Right cardiac atrium (tissue), 5 donors: ENCODE measurements at regions not wholly inside any gene's neighbourhood (a gene's known extent, or its start where the extent isn't known, plus 50 kb on each side); places are given as distances from the start of the nearest gene placed in this dataset.

Experiments used
- ATAC-seq, 2 donors: fragments of 200-7000 bp; cut with Tn5 transposase; one replicate each; pipeline versions ENCODE4 v1.8.0 to v1.9.1; 2020; ENCODE audit warnings: moderate library complexity in 2 of 2, mild to moderate bottlenecking in 1 of 2
- DNase-seq, 3 donors: peaks; one replicate each; pipeline ENCODE4 v3.0.0-alpha.2; 2020
- H3K27ac ChIP-seq: one replicate; pipeline ENCODE4 v1.5.1; 2013; ENCODE audit warnings: mild to moderate bottlenecking, low read length, control low read depth, moderate library complexity
- H3K27me3 ChIP-seq: one replicate; pipeline ENCODE4 v1.6.1; 2013; ENCODE audit not compliant: control insufficient read depth, insufficient read depth
- H3K4me1 ChIP-seq: one replicate; pipeline ENCODE4 v1.6.1; 2013; ENCODE audit warnings: low read length; ENCODE audit not compliant: control insufficient read depth, insufficient read depth
- H3K4me3 ChIP-seq: one replicate; pipeline ENCODE4 v1.5.1; 2013; ENCODE audit warnings: low read length, control low read depth
- H3K9me3 ChIP-seq: one replicate; pipeline ENCODE4 v1.6.1; 2013; ENCODE audit warnings: low read length; ENCODE audit not compliant: control insufficient read depth
- WGBS: extraction: QIAGEN DNeasy Blood & Tissue Kit; methylation state at CpG from one replicate; pipeline ENCODE4 v1.1.7; 2013; 5-methylcytosine and 5-hydroxymethylcytosine counted together
- intact Hi-C, 4 donors: fragments of 100-400 bp; cut with DNase I; formaldehyde crosslinking; loops; one replicate each; pipeline versions ENCODE4 v1.11.0 to v1.14.0; 2022 to 2023
- donor health status: healthy with polysubstance abuse.
- donor health status: DM: no; HTN: yes; CAD: no.
- donor health status: DM: no; HTN: no; CAD: no.
- donor health status: DM: no; HTN: yes; CAD: no; lungs with severe emphysema.
- donor health status: DM: yes; HTN: yes; CAD: no.

- H3K4me3 ChIP-seq = no peak overlapping the region
- H3K27ac ChIP-seq = no peak overlapping the region
- ATAC-seq (no peak), DNase-seq (no peak)
- intact Hi-C loops = no loop called here
- no peaks in the 10 kb centered on the region for H3K4me1 ChIP-seq
- H3K27me3 ChIP-seq = no peaks in the 10 kb centered on the region
- 91% methylated on average over 3 of the region's 3 CpGs for WGBS
- H3K9me3 ChIP-seq = no peaks in the 10 kb centered on the region
These were observed 72.9 kb upstream of the SLC44A1 start for GRCh38 chr9:105171589-105171988.

GRCh38 chr9:105172436-105172835 lies 72.0 kb upstream of the SLC44A1 start:
- Histone ChIP-seq H3K4me3 (no peak overlapping the region), H3K27me3 (no peaks in the 10 kb centered on the region), H3K27ac (no peak overlapping the region), H3K4me1 (no peaks in the 10 kb centered on the region), H3K9me3 (no peaks in the 10 kb centered on the region)
- ATAC-seq (no peak), DNase-seq (no peak)
- WGBS = 94% methylated on average over 5 of the region's 5 CpGs
- intact Hi-C loops = no loop called here

GRCh38 chr9:105173306-105173705 lies 71.1 kb upstream of the SLC44A1 start:
- Histone ChIP-seq H3K27me3 (no peaks in the 10 kb centered on the region), H3K4me3 (no peak overlapping the region), H3K9me3 (no peaks in the 10 kb centered on the region), H3K27ac (no peak overlapping the region), H3K4me1 (no peaks in the 10 kb centered on the region)
- no peak for DNase-seq
- ATAC-seq = no peak
- intact Hi-C loops = no loop called here
- WGBS = 89% methylated on average over 4 of the region's 4 CpGs

GRCh38 chr9:105173826-105174225 lies 70.6 kb upstream of the SLC44A1 start:
- H3K27me3 ChIP-seq = no peaks in the 10 kb centered on the region
- intact Hi-C loops = no loop called here
- 77% methylated on average over 4 of the region's 4 CpGs for WGBS
- ATAC-seq (no peak), DNase-seq (no peak)
- H3K4me1 ChIP-seq = no peaks in the 10 kb centered on the region
- H3K27ac ChIP-seq = no peak overlapping the region
- no peaks in the 10 kb centered on the region for H3K9me3 ChIP-seq
- H3K4me3 ChIP-seq = no peak overlapping the region

- ATAC-seq (no peak), DNase-seq (no peak)
- Histone ChIP-seq H3K27me3 (no peaks in the 10 kb centered on the region), H3K4me1 (no peaks in the 10 kb centered on the region), H3K4me3 (no peak overlapping the region), H3K9me3 (no peaks in the 10 kb centered on the region), H3K27ac (no peak overlapping the region)
- intact Hi-C loops = no loop called here
- 94% methylated on average over 3 of the region's 3 CpGs for WGBS
These were observed 68.3 kb upstream of the SLC44A1 start for GRCh38 chr9:105176194-105176593.

- DNase-seq (no peak), ATAC-seq (no peak)
- no peaks in the 10 kb centered on the region for H3K27me3 ChIP-seq
- H3K9me3 ChIP-seq = no peaks in the 10 kb centered on the region
- WGBS = 86% methylated on average over 10 of the region's 10 CpGs
- no peak overlapping the region for H3K4me3 ChIP-seq
- H3K4me1 ChIP-seq = no peaks in the 10 kb centered on the region
- intact Hi-C loops = no loop called here
- H3K27ac ChIP-seq = no peak overlapping the region
These were observed 66.4 kb upstream of the SLC44A1 start for GRCh38 chr9:105178076-105178475.

- intact Hi-C loops = no loop called here
- no peaks in the 10 kb centered on the region for H3K27me3 ChIP-seq
- H3K4me1 ChIP-seq = no peaks in the 10 kb centered on the region
- H3K9me3 ChIP-seq = no peaks in the 10 kb centered on the region
- 59% methylated on average over 1 of the region's 1 CpG for WGBS
- no peak overlapping the region for H3K4me3 ChIP-seq
- ATAC-seq (no peak), DNase-seq (no peak)
- no peak overlapping the region for H3K27ac ChIP-seq
These were observed 56.7 kb upstream of the SLC44A1 start for GRCh38 chr9:105187781-105188180.

- intact Hi-C loops = no loop called here
- no peak for ATAC-seq
These were observed 55.7 kb upstream of the SLC44A1 start for GRCh38 chr9:105188746-105189145.

GRCh38 chr9:105191508-105192121 lies 52.8 kb upstream of the SLC44A1 start:
- Histone ChIP-seq H3K27me3 (no peaks in the 10 kb centered on the region), H3K9me3 (no peaks in the 10 kb centered on the region), H3K4me3 (no peak overlapping the region), H3K4me1 (no peaks in the 10 kb centered on the region), H3K27ac (no peak overlapping the region)
- intact Hi-C loops = no loop called here
- 77% methylated on average over 10 of the region's 10 CpGs for WGBS
- DNase-seq = no peak
- peak; percentile 34 to 40 for ATAC-seq

More at GRCh38 chr9:105188746-105189145, 55.7 kb upstream of the SLC44A1 start:
- Histone ChIP-seq H3K9me3 (no peaks in the 10 kb centered on the region), H3K4me1 (no peaks in the 10 kb centered on the region), H3K27ac (no peak overlapping the region), H3K4me3 (no peak overlapping the region), H3K27me3 (no peaks in the 10 kb centered on the region)
- WGBS = 97% methylated on average over 1 of the region's 1 CpG
- no peak for DNase-seq

GRCh38 chr9:105193560-105193959 lies 50.9 kb upstream of the SLC44A1 start:
- 81% methylated on average over 3 of the region's 3 CpGs for WGBS
- Histone ChIP-seq H3K27ac (no peak overlapping the region), H3K4me1 (no peaks in the 10 kb centered on the region), H3K9me3 (no peaks in the 10 kb centered on the region), H3K27me3 (no peaks in the 10 kb centered on the region), H3K4me3 (no peak overlapping the region)
- DNase-seq (no peak), ATAC-seq (no peak)
- intact Hi-C loops = no loop called here

GRCh38 chr9:105194234-105194633 lies 50.2 kb upstream of the SLC44A1 start:
- intact Hi-C loops = no loop called here
- WGBS = 81% methylated on average over 4 of the region's 4 CpGs
- Histone ChIP-seq H3K9me3 (no peaks in the 10 kb centered on the region), H3K4me1 (no peaks in the 10 kb centered on the region), H3K4me3 (no peak overlapping the region), H3K27me3 (no peaks in the 10 kb centered on the region), H3K27ac (no peak overlapping the region)
- ATAC-seq (no peak), DNase-seq (no peak)
